B cell (primary cell): ENCODE measurements at regions not wholly inside any gene's neighbourhood (a gene's known extent, or its start where the extent isn't known, plus 50 kb on each side); places are given as distances from the start of the nearest gene placed in this dataset.
A peak's percentile ranks its signal among the peaks of the same experiment; 100 is the strongest.

Experiments used
- ATAC-seq: fragments of 200-7000 bp; cut with Tn5 transposase; one replicate; pipeline ENCODE4 v1.10.0; 2021; ENCODE audit warnings: low read depth, mild to moderate bottlenecking, moderate number of reproducible peaks, moderate library complexity
- CTCF ChIA-PET: fragments of 350-600 bp; sonication (Branson Sonifier 250); formaldehyde crosslinking; loops from one replicate; lab custom pipeline; 2021; ENCODE audit warnings: antibody characterized with exemption, inconsistent platforms; lab: Charles Lee
- POLR2A ChIA-PET: fragments of 350-600 bp; sonication (Branson Sonifier 250); formaldehyde crosslinking; loops from one replicate; lab custom pipeline; 2021; ENCODE audit warnings: antibody characterized with exemption; lab: Charles Lee
- DNase-seq: peaks from one replicate; pipeline ENCODE4 v3.0.0; 2013
- H2AFZ ChIP-seq: 2 replicates; pipeline ENCODE4 v1.6.1; 2012; ENCODE audit warnings: mild to moderate bottlenecking, low read depth, low read length; ENCODE audit not compliant: insufficient read depth, poor library complexity, severe bottlenecking
- H3K27ac ChIP-seq, 2 donors: 1 replicate in 1 of 2; 2 replicates in 1 of 2; pipeline ENCODE4 v1.5.1; 2012 to 2013; ENCODE audit warnings: low read length in 2 of 2, mild to moderate bottlenecking in 2 of 2, moderate library complexity in 1 of 2
- H3K27me3 ChIP-seq, 4 experiments: fragments of 200-600 bp in 1 of 4; sonication (generic) in 1 of 4; replicated peaks in 1 of 4; 1 replicate in 2 of 4; 2 replicates in 2 of 4; pipeline versions ENCODE4 v1.6.1 to v1.7.0; 2013 to 2016; ENCODE audit warnings: low read length in 3 of 4, mild to moderate bottlenecking in 2 of 4, mixed read lengths in 1 of 4, moderate library complexity in 1 of 4; ENCODE audit not compliant: insufficient read depth in 4 of 4, control insufficient read depth in 3 of 4; ENCODE audit errors: control extremely low read depth in 1 of 4
- H3K36me3 ChIP-seq, 2 experiments: replicated peaks in 1 of 2; 1 replicate in 1 of 2; 2 replicates in 1 of 2; pipeline versions ENCODE4 v1.6.1 to v1.7.1; 2013; ENCODE audit warnings: low read length in 1 of 2; ENCODE audit not compliant: insufficient read depth in 2 of 2, control insufficient read depth in 1 of 2; ENCODE audit errors: control extremely low read depth in 1 of 2, extremely low read depth in 1 of 2
- H3K4me1 ChIP-seq, 2 donors: fragments of 200-600 bp in 1 of 2; sonication (generic) in 1 of 2; 1 replicate in 1 of 2; 2 replicates in 1 of 2; pipeline versions ENCODE4 v1.5.1 to v1.6.1; 2013 to 2017; ENCODE audit warnings: low read length in 2 of 2; ENCODE audit not compliant: control insufficient read depth in 2 of 2, insufficient read depth in 2 of 2
- H3K4me2 ChIP-seq: replicated peaks from 2 replicates; pipeline ENCODE3; 2012; ENCODE audit warnings: mild to moderate bottlenecking, low read depth, low read length; ENCODE audit not compliant: poor library complexity, severe bottlenecking
- H3K4me3 ChIP-seq, 5 experiments: fragments of 200-600 bp in 1 of 5; sonication (generic) in 1 of 5; 1 replicate in 3 of 5; 2 replicates in 2 of 5; pipeline versions ENCODE4 v1.5.1 to v1.7.0; 2011 to 2016; ENCODE audit warnings: low read length in 4 of 5, mild to moderate bottlenecking in 4 of 5, low read depth in 2 of 5, control low read depth in 1 of 5, moderate library complexity in 1 of 5; ENCODE audit not compliant: insufficient read depth in 1 of 5; ENCODE audit errors: control extremely low read depth in 1 of 5, extremely low read depth in 1 of 5
- H3K79me2 ChIP-seq: fragments of 200-600 bp; sonication (generic); one replicate; pipeline ENCODE4 v1.6.0; 2016; ENCODE audit warnings: low read length; ENCODE audit not compliant: control insufficient read depth, insufficient read depth
- H3K9ac ChIP-seq: fragments of 200-600 bp; sonication (generic); 2 replicates; pipeline ENCODE4 v1.6.1; 2017; ENCODE audit warnings: mild to moderate bottlenecking, low read length, moderate library complexity
- H3K9me3 ChIP-seq, 3 donors: one replicate each; pipeline versions ENCODE4 v1.6.1 to v1.7.1; 2013; ENCODE audit warnings: low read length in 2 of 3; ENCODE audit not compliant: control insufficient read depth in 2 of 3, insufficient read depth in 1 of 3; ENCODE audit errors: control extremely low read depth in 1 of 3
- H4K20me1 ChIP-seq: 2 replicates; pipeline ENCODE4 v1.6.0; 2012; ENCODE audit warnings: mild to moderate bottlenecking, low read length; ENCODE audit not compliant: insufficient read depth, control insufficient read depth, poor library complexity, severe bottlenecking
- H3K27ac Mint-ChIP-seq: one replicate; pipeline ENCODE4 v1.8.0; 2021; ENCODE audit warnings: mixed read lengths
- H3K27me3 Mint-ChIP-seq: one replicate; pipeline ENCODE4 v1.8.0; 2021; ENCODE audit warnings: mixed read lengths
- H3K4me1 Mint-ChIP-seq: one replicate; pipeline ENCODE4 v1.8.0; 2021; ENCODE audit warnings: mixed read lengths
- H3K4me3 Mint-ChIP-seq: one replicate; pipeline ENCODE4 v1.8.0; 2021; ENCODE audit warnings: mixed read lengths
- H3K9me3 Mint-ChIP-seq: one replicate; pipeline ENCODE4 v1.8.0; 2022; ENCODE audit warnings: mixed read lengths; ENCODE audit not compliant: insufficient read depth
- CTCF ChIP-seq: fragments of 200-600 bp; IDR thresholded peaks from one replicate; pipeline ENCODE4 v1.8.0; 2022; ENCODE audit warnings: antibody characterized with exemption, mild to moderate bottlenecking
- EZH2 ChIP-seq: IDR thresholded peaks from 2 replicates; pipeline ENCODE4 v1.6.1; 2012; ENCODE audit warnings: borderline replicate concordance, low read depth, mild to moderate bottlenecking, moderate library complexity, low read length; ENCODE audit not compliant: insufficient read depth, poor library complexity, severe bottlenecking
- WGBS: methylation state at CpG from one replicate; pipeline ENCODE4 v1.1.5; 2013; ENCODE audit warnings: missing lambda C conversion rate; ENCODE audit not compliant: insufficient coverage; 5-methylcytosine and 5-hydroxymethylcytosine counted together
- intact Hi-C: fragments of 100-400 bp; cut with micrococcal nuclease; formaldehyde crosslinking; loops from one replicate; pipeline ENCODE4 v1.10.0; 2022

DNA sequence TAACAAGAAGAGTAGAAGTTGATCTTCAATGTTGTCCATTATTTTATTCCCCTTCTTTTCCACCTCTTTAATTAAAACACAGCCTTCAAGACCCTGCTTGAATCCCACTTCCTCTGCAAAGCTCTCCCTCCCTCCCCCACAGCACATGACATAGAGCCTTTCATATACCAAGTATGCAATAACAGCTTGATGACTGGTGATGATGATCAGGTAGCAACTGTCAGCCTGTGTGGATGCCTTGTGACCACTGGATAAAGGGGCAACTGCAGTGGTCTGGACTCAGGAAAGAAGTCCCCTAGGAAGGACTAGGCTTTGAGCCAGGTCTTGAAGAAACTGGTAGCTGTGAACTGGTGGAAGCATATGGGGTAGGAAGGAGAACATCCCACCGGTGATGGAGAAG, 53.8 kb upstream of the PRDX6 start:
- Mint-ChIP-seq H3K4me3 (no peak overlapping the region), H3K4me1 (peaks cover 29% of the 10 kb centered on the region), H3K9me3 (no peaks in the 10 kb centered on the region), H3K27ac (peak overlapping the region; percentile 10), H3K27me3 (no peaks in the 10 kb centered on the region)
- Histone ChIP-seq H4K20me1 (no peaks in the 10 kb centered on the region), H3K4me3 (no peak overlapping the region), H3K9ac (no peak overlapping the region), H3K36me3 (no peaks in the 10 kb centered on the region), H3K4me1 (peaks cover 9 to 15% of the 10 kb centered on the region in 2 donors), H3K4me2 (no peak overlapping the region), H3K27me3 (no peaks in the 10 kb centered on the region), H3K9me3 (no peaks in the 10 kb centered on the region), H3K79me2 (no peaks in the 10 kb centered on the region), H3K27ac (no peak overlapping the region), H2AFZ (no peak overlapping the region)
- ChIA-PET POLR2A (no interaction called here), CTCF (interaction anchor here (0.6 to 2.7 kb wide), 3 partner anchors 13 to 682 kb away, joined by 3 to 8 read pairs (median 3); no protein-coding TSS in a partner anchor)
- intact Hi-C loops = loop anchor here (10.0 kb wide), 1 partner anchor 512 kb away; no protein-coding TSS in a partner anchor
- WGBS = 100% methylated on average over 1 of the region's 1 CpG
- ATAC-seq (no peak), DNase-seq (no peak)
- TF ChIP-seq EZH2 (no peak), CTCF (no peak)

DNA sequence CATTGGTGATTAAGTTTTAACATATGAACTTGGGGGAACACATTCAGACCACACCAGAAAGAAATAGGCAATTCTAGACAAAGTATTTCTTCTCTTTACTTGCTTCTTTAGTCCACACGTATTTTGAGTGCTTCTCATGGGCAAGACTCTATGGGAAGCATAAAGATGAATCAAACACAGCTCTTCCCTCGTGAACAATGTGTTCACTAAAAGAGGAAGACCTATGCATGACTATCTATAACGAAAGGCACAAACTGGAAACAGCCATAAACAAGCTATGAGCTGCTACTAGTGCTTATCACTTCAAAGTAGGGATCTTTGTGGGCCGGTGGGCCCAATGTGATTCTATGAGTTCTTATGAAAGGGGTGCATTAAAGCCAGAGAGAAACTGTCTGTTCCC, 53.0 kb upstream of the PRDX6 start:
- no peak overlapping the region for H3K9ac ChIP-seq
- Mint-ChIP-seq H3K4me1 (peaks cover 24% of the 10 kb centered on the region), H3K27ac (no peak overlapping the region), H3K9me3 (no peaks in the 10 kb centered on the region), H3K27me3 (no peaks in the 10 kb centered on the region), H3K4me3 (no peak overlapping the region)
- ChIA-PET CTCF (interaction anchor here (1.4 to 2.7 kb wide), 3 partner anchors 169 to 682 kb away, joined by 3 to 8 read pairs (median 5); no protein-coding TSS in a partner anchor), POLR2A (no interaction called here)
- H4K20me1 ChIP-seq = no peaks in the 10 kb centered on the region
- H3K79me2 ChIP-seq = no peaks in the 10 kb centered on the region
- DNase-seq (no peak), ATAC-seq (no peak)
- H3K27me3 ChIP-seq = no peaks in the 10 kb centered on the region
- intact Hi-C loops = loop anchor here (10.0 kb wide), 1 partner anchor 511 kb away; no protein-coding TSS in a partner anchor
- no peak overlapping the region for H2AFZ ChIP-seq
- peaks cover 5 to 9% of the 10 kb centered on the region in 2 donors for H3K4me1 ChIP-seq
- H3K9me3 ChIP-seq = no peaks in the 10 kb centered on the region
- 91% methylated on average over 3 of the region's 4 CpGs for WGBS
- TF ChIP-seq EZH2 (no peak), CTCF (no peak)
- no peak overlapping the region for H3K27ac ChIP-seq
- no peak overlapping the region for H3K4me2 ChIP-seq
- no peak overlapping the region for H3K4me3 ChIP-seq
- H3K36me3 ChIP-seq = no peaks in the 10 kb centered on the region
